ENCODE measurements at regions not wholly inside any gene's neighbourhood (a gene's known extent, or its start where the extent isn't known, plus 50 kb on each side); places are given as distances from the start of the nearest gene placed in this dataset.

DNA sequence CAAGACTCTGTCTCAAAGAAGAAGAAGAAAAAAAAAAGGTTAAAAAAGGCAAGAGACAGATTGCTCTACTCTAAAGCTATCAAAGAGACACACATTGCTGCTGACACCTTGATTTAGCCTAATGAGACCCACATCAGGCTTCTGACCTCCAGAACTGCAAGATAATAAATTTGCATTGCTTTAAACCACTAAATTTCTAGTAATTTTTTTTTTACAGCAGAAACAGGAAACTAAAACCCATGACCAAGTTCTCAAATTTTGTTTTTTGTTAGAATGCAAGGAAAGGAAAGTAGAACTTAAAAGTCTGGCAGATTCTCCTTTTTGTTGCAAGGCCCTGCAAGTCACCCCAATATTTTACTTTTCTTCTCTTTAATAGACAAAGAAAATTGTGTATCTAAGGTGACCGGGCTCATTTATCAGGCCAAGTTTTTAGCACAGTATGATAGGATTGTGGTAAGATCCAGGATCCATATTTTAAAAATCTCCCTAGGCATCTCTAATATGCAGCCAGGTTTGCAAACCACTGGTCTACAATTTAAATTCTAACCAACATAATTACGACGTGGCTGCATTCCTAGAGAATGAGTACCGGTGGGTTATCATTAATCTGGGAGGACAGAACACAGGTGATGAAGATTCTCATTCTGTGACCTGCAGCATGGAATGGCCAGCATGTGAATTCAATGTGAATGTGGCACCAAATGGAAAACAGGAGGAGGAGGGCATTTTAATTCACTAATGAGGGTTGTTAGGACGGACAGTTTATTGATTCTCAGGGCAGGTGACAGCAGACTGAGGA, 56.7 kb upstream of the MED4 start:
- TF ChIP-seq ZNF48 (tag by site-specific recombination; IDR thresholded peaks at IDR 0.05): no peak
- TF ChIP-seq, protein P1, sequence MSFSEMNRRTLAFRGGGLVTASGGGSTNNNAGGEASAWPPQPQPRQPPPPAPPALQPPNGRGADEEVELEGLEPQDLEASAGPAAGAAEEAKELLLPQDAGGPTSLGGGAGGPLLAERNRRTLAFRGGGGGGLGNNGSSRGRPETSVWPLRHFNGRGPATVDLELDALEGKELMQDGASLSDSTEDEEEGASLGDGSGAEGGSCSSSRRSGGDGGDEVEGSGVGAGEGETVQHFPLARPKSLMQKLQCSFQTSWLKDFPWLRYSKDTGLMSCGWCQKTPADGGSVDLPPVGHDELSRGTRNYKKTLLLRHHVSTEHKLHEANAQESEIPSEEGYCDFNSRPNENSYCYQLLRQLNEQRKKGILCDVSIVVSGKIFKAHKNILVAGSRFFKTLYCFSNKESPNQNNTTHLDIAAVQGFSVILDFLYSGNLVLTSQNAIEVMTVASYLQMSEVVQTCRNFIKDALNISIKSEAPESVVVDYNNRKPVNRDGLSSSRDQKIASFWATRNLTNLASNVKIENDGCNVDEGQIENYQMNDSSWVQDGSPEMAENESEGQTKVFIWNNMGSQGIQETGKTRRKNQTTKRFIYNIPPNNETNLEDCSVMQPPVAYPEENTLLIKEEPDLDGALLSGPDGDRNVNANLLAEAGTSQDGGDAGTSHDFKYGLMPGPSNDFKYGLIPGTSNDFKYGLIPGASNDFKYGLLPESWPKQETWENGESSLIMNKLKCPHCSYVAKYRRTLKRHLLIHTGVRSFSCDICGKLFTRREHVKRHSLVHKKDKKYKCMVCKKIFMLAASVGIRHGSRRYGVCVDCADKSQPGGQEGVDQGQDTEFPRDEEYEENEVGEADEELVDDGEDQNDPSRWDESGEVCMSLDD (tag by site-specific recombination; IDR thresholded peaks at IDR 0.05): no peak
- H3K27ac ChIP-seq (ENCODE audit: extremely low read depth, low read depth, low read length): no peak overlapping the region
- H3K4me3 ChIP-seq (ENCODE audit: low read depth, low read length): no peak overlapping the region
- POLR2A ChIA-PET: no interaction called here
- H3K36me3 ChIP-seq (ENCODE audit: control insufficient read depth in 2 of 2, insufficient read depth in 1 of 2, low read length in 2 of 2): no peaks in the 10 kb centered on the region
- H3K9me3 ChIP-seq (ENCODE audit: control insufficient read depth, insufficient read depth, low read depth, low read length): no peaks in the 10 kb centered on the region
- H3K4me1 ChIP-seq (ENCODE audit: control insufficient read depth, insufficient read depth, low read length): 0 out of 2 replicates have a peak, but pooled peaks cover 3% of the 10 kb centered on the region
- CTCF ChIA-PET: interaction anchor here (0.6 kb wide), 1 partner anchor 359 kb away, joined by 3 read pairs; no protein-coding TSS in a partner anchor

DNA sequence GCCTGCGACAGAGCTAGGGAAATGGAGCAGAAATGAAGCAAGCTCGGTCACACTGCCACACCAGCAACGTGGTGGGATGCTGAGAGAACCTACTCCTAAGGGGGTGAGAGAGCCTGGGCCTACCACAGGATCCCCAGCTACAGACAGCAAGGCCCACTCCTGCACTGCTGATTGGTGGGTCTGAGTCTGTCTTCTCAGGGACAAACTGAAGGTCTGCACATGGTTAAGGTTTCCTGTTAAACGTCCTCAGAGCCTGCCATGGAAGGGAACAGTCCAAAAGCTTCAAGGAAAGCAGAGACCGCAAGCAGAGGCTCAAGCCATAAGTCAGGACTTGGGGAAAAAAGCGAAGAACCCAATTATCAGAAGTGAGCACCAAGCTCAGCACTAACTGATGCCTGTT, 53.5 kb upstream of the MED4 start:
- Histone ChIP-seq H3K27ac (ENCODE audit: extremely low read depth, low read depth, low read length) (no peak overlapping the region), H3K4me3 (ENCODE audit: low read depth, low read length) (no peak overlapping the region), H3K4me1 (ENCODE audit: control insufficient read depth, insufficient read depth, low read length) (no peaks in the 10 kb centered on the region), H3K36me3 (ENCODE audit: control insufficient read depth in 2 of 2, insufficient read depth in 1 of 2, low read length in 2 of 2) (no peaks in the 10 kb centered on the region), H3K9me3 (ENCODE audit: control insufficient read depth, insufficient read depth, low read depth, low read length) (no peaks in the 10 kb centered on the region)
- POLR2A ChIA-PET: no interaction called here
- TF ChIP-seq ZNF140 (tag by site-specific recombination; IDR thresholded peaks at IDR 0.05): no peak
- TF ChIP-seq ZFP69B (tag by site-specific recombination; IDR thresholded peaks at IDR 0.05): no peak
- CTCF ChIA-PET: no interaction called here

DNA sequence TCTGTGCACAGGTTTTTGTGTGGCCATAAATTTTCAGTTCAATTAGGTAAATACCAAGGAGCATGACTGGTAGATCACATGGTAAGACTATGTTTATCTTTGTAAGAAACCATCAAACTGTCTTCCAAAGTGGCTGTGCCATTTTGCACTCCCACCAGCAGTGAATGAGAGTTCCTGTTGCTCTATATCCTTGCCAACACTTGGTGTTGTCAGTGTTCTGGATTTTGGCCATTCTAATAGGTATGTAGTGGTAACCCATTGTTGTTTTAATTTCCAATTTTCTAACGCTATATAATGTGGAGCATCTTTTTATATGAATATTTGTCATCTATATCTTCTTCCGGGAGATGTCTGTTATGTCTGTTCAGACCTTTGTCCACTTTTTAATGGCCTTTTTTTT, 51.7 kb upstream of the MED4 start:
- CTCF ChIA-PET: no interaction called here

More for the DNA sequence above, 51.7 kb upstream of the MED4 start:
- Histone ChIP-seq H3K4me1 (ENCODE audit: control insufficient read depth, insufficient read depth, low read length) (no peaks in the 10 kb centered on the region), H3K27ac (ENCODE audit: extremely low read depth, low read depth, low read length) (no peak overlapping the region), H3K36me3 (ENCODE audit: control insufficient read depth in 2 of 2, insufficient read depth in 1 of 2, low read length in 2 of 2) (no peaks in the 10 kb centered on the region), H3K9me3 (ENCODE audit: control insufficient read depth, insufficient read depth, low read depth, low read length) (no peaks in the 10 kb centered on the region), H3K4me3 (ENCODE audit: low read depth, low read length) (no peak overlapping the region)
- POLR2A ChIA-PET: no interaction called here
- TF ChIP-seq SCRT1 (tag by site-specific recombination; IDR thresholded peaks at IDR 0.05; ENCODE audit: borderline replicate concordance) (no peak), ZNF776 (tag by site-specific recombination; IDR thresholded peaks at IDR 0.05; ENCODE audit: borderline replicate concordance) (no peak), ZNF175 (tag by site-specific recombination; IDR thresholded peaks at IDR 0.05) (no peak), ZNF654 (tag by site-specific recombination; IDR thresholded peaks at IDR 0.05; ENCODE audit: low read depth) (no peak), IKZF3 (tag by site-specific recombination; IDR thresholded peaks at IDR 0.05) (no peak), ZNF248 (tag by site-specific recombination; IDR thresholded peaks at IDR 0.05) (no peak), ZNF549 (tag by site-specific recombination; IDR thresholded peaks at IDR 0.05) (no peak), ZNF121 (tag by site-specific recombination; IDR thresholded peaks at IDR 0.05) (no peak), ZNF24 (tag by site-specific recombination; IDR thresholded peaks at IDR 0.05) (no peak), ZNF629 (tag by site-specific recombination; IDR thresholded peaks at IDR 0.05) (no peak), ZNF169 (tag by site-specific recombination; IDR thresholded peaks at IDR 0.05) (no peak)
- TF ChIP-seq, protein P2, sequence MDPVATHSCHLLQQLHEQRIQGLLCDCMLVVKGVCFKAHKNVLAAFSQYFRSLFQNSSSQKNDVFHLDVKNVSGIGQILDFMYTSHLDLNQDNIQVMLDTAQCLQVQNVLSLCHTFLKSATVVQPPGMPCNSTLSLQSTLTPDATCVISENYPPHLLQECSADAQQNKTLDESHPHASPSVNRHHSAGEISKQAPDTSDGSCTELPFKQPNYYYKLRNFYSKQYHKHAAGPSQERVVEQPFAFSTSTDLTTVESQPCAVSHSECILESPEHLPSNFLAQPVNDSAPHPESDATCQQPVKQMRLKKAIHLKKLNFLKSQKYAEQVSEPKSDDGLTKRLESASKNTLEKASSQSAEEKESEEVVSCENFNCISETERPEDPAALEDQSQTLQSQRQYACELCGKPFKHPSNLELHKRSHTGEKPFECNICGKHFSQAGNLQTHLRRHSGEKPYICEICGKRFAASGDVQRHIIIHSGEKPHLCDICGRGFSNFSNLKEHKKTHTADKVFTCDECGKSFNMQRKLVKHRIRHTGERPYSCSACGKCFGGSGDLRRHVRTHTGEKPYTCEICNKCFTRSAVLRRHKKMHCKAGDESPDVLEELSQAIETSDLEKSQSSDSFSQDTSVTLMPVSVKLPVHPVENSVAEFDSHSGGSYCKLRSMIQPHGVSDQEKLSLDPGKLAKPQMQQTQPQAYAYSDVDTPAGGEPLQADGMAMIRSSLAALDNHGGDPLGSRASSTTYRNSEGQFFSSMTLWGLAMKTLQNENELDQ (tag by site-specific recombination; IDR thresholded peaks at IDR 0.05; ENCODE audit: low read depth): no peak
- TF ChIP-seq, protein P3, sequence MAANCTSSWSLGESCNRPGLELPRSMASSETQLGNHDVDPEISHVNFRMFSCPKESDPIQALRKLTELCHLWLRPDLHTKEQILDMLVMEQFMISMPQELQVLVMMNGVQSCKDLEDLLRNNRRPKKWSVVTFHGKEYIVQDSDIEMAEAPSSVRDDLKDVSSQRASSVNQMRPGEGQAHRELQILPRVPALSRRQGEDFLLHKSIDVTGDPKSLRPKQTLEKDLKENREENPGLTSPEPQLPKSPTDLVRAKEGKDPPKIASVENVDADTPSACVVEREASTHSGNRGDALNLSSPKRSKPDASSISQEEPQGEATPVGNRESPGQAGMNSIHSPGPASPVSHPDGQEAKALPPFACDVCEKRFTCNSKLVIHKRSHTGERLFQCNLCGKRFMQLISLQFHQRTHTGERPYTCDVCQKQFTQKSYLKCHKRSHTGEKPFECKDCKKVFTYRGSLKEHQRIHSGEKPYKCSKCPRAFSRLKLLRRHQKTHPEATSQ (tag by site-specific recombination; IDR thresholded peaks at IDR 0.05): no peak
- TF ChIP-seq, protein P4, sequence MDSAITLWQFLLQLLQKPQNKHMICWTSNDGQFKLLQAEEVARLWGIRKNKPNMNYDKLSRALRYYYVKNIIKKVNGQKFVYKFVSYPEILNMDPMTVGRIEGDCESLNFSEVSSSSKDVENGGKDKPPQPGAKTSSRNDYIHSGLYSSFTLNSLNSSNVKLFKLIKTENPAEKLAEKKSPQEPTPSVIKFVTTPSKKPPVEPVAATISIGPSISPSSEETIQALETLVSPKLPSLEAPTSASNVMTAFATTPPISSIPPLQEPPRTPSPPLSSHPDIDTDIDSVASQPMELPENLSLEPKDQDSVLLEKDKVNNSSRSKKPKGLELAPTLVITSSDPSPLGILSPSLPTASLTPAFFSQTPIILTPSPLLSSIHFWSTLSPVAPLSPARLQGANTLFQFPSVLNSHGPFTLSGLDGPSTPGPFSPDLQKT (IDR thresholded peaks at IDR 0.05; ENCODE audit: borderline replicate concordance, low read depth, low read length): no peak
- TF ChIP-seq, protein P5, sequence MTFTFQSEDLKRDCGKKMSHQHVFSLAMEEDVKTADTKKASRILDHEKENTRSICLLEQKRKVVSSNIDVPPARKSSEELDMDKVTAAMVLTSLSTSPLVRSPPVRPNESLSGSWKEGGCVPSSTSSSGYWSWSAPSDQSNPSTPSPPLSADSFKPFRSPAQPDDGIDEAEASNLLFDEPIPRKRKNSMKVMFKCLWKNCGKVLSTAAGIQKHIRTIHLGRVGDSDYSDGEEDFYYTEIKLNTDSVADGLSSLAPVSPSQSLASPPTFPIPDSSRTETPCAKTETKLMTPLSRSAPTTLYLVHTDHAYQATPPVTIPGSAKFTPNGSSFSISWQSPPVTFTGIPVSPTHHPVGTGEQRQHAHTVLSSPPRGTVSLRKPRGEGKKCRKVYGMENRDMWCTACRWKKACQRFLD (tag by site-specific recombination; IDR thresholded peaks at IDR 0.05): no peak

All from HEK293 (cell line).